ENCODE measurements at regions not wholly inside any gene's neighbourhood (a gene's known extent, or its start where the extent isn't known, plus 50 kb on each side); places are given as distances from the start of the nearest gene placed in this dataset.

DNA sequence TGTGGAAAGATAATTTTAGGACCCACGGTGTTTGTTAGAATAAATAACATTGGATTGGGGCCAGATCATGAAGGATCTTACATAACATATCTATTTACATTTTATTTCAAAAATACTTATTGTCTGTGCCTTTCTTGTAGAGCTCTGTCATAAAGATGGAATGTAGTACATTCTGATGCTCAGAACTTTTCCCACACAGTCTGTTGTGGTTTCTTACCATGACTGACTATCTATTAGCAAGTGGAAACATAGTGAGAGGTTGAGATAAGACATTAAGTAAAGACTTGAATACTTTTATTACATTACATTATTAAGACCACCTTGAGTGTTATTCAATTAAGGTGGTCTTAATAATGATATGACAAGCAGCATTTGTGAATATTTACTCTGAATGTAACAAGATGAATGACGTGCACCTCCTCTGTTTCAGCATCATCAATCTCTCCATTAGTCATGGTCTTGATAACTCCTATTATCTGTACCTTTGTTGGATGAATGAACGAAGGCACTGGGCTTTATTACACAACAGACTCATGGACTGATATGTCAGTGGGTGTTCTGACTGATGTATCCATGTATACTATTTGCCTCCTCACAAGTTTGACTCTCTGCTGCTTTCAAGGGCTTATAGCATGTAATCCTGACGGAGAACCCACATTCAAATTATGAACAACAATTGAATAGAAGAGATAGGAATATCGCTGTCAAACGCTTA lies 883.0 kb upstream of the FLRT2 start:
- ATAC-seq (ENCODE audit: low FRiP score in 2 of 2) (no peak), DNase-seq (no peak)
- no peaks in the 10 kb centered on the region for H3K9me3 ChIP-seq
- no peak overlapping the region for H3K4me3 ChIP-seq
- no peaks in the 10 kb centered on the region for H3K36me3 ChIP-seq
- H3K27me3 ChIP-seq, result no peaks in the 10 kb centered on the region
- no peaks in the 10 kb centered on the region for H3K4me1 ChIP-seq
- H3K27ac ChIP-seq, result no peak overlapping the region
- WGBS, 2 donors, result 69 to 79% methylated on average over 6 of the region's 6 CpGs
- TF ChIP-seq, protein P1, sequence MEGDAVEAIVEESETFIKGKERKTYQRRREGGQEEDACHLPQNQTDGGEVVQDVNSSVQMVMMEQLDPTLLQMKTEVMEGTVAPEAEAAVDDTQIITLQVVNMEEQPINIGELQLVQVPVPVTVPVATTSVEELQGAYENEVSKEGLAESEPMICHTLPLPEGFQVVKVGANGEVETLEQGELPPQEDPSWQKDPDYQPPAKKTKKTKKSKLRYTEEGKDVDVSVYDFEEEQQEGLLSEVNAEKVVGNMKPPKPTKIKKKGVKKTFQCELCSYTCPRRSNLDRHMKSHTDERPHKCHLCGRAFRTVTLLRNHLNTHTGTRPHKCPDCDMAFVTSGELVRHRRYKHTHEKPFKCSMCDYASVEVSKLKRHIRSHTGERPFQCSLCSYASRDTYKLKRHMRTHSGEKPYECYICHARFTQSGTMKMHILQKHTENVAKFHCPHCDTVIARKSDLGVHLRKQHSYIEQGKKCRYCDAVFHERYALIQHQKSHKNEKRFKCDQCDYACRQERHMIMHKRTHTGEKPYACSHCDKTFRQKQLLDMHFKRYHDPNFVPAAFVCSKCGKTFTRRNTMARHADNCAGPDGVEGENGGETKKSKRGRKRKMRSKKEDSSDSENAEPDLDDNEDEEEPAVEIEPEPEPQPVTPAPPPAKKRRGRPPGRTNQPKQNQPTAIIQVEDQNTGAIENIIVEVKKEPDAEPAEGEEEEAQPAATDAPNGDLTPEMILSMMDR (IDR thresholded peaks at IDR 0.05), result no peak
- no peak for TF ChIP-seq POLR2AphosphoS5 (IDR thresholded peaks at IDR 0.05)
- TF ChIP-seq POLR2A (IDR thresholded peaks at IDR 0.05), result no peak
- no peak for TF ChIP-seq EP300 (IDR thresholded peaks at IDR 0.05)

DNA sequence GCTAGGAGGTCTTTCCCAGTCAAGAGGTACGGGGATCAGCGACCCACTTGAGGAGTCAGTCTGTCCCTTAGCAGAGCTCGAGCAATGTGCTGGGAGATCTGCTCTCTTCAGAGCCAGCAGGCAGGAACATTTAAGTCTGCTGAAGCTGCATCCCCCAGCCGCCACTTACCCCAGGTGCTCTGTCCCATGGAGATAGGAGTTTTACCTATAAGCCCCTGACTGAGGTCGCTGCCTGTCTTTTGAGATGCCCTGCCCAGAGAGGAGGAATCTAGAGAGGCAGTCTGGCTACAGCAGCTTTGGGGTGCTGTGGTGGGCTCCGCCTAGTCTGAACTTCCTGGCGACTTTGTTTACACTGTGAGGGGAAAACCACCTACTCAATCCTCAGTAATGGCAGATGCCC lies 874.9 kb upstream of the FLRT2 start:
- Histone ChIP-seq H3K4me1 (no peaks in the 10 kb centered on the region), H3K4me3 (no peak overlapping the region), H3K27ac (no peak overlapping the region), H3K36me3 (no peaks in the 10 kb centered on the region), H3K9me3 (peaks cover 0 to 5% (median 0%) of the 10 kb centered on the region in 4 donors), H3K27me3 (no peaks in the 10 kb centered on the region)
- WGBS, 2 donors, result 93 to 96% methylated on average over 3 to 7 of the region's 7 CpGs
- no peak for TF ChIP-seq EP300 (IDR thresholded peaks at IDR 0.05)
- TF ChIP-seq POLR2AphosphoS5 (IDR thresholded peaks at IDR 0.05), result no peak
- TF ChIP-seq, protein P1 (IDR thresholded peaks at IDR 0.05), result no peak
- no peak for TF ChIP-seq POLR2A (IDR thresholded peaks at IDR 0.05)
- no peak for ATAC-seq (ENCODE audit: low FRiP score in 2 of 2)
- DNase-seq, result no peak

DNA sequence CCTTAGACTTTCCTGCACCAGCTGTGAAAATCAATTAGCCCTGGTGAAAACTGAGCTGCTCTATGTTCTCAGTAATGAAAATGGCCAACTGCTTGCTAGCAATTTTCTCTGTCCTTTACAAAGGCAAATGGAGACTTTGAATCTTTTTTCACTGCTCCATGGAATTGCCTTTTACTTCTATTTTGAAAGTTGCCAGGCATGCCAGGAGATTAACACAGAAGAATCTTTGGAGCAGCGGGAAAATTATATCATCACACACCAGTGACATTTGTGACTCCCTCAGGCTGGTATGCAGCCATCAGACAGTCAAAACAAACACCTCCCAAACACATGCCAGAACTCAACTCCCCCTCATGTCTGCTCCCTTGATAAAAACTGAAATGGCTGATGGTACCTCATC lies 872.0 kb upstream of the FLRT2 start:
- Histone ChIP-seq H3K9me3 (peaks cover 0 to under 1% (median 0%) of the 10 kb centered on the region in 4 donors), H3K36me3 (no peaks in the 10 kb centered on the region), H3K4me3 (no peak overlapping the region), H3K27me3 (no peaks in the 10 kb centered on the region), H3K27ac (no peak overlapping the region), H3K4me1 (no peaks in the 10 kb centered on the region)
- ATAC-seq (ENCODE audit: low FRiP score in 2 of 2) (no peak), DNase-seq (no peak)
- TF ChIP-seq, protein P1 (IDR thresholded peaks at IDR 0.05), result no peak
- TF ChIP-seq POLR2AphosphoS5 (IDR thresholded peaks at IDR 0.05), result no peak
- TF ChIP-seq EP300 (IDR thresholded peaks at IDR 0.05), result no peak
- no peak for TF ChIP-seq POLR2A (IDR thresholded peaks at IDR 0.05)
- WGBS, 2 donors, result 61 to 71% methylated on average over 1 of the region's 1 CpG

DNA sequence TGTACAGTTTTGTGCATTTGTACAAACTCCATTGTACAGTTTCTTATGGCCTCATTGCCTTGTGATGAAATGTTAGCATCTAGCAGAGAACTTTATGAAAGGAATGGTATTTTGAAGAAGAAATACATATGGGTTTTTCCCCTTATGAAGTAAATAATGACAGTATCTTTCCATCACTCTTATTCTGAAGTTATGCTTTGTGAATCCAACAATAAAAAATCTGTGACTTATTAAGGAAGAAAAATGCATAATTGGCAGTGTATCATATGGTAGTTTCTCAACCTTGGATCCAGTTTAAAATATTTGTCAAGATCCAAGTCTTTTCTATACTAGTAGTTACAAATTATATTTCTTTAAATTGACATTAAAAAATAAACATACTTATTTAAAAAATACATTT lies 859.1 kb upstream of the FLRT2 start:
- no peaks in the 10 kb centered on the region for H3K27me3 ChIP-seq
- H3K9me3 ChIP-seq, result no peaks in the 10 kb centered on the region
- no peaks in the 10 kb centered on the region for H3K36me3 ChIP-seq
- no peak overlapping the region for H3K27ac ChIP-seq
- DNase-seq (no peak), ATAC-seq (ENCODE audit: low FRiP score in 2 of 2) (no peak)
- TF ChIP-seq, protein P1 (IDR thresholded peaks at IDR 0.05), result no peak
- TF ChIP-seq POLR2A (IDR thresholded peaks at IDR 0.05) (no peak), POLR2AphosphoS5 (IDR thresholded peaks at IDR 0.05) (no peak), EP300 (IDR thresholded peaks at IDR 0.05) (no peak)
- H3K4me3 ChIP-seq, result no peak overlapping the region
- no peaks in the 10 kb centered on the region for H3K4me1 ChIP-seq

DNA sequence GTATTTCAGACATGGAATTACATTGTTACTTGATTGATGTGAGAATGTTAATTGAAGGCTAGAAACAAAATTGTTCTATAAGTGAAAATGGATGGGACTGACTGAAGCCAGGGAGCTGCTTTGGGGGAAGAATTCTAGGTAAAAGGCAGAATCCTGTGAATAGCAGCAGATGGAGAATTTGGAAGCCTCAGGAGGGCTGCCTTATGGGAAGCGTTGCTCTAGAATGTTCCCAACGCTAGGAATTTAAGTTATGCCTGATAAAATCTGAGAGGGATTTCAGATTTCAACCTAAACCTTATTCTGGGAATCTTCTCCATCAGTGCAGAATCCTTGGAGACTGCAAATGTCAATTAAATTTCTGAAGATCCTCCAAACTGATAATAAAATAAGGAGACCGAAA lies 858.2 kb upstream of the FLRT2 start:
- WGBS, 2 donors, result 56 to 80% methylated on average over 3 of the region's 3 CpGs
- TF ChIP-seq POLR2AphosphoS5 (IDR thresholded peaks at IDR 0.05), result no peak
- TF ChIP-seq EP300 (IDR thresholded peaks at IDR 0.05), result no peak
- TF ChIP-seq, protein P1 (IDR thresholded peaks at IDR 0.05), result no peak
- TF ChIP-seq POLR2A (IDR thresholded peaks at IDR 0.05), result no peak

More for the DNA sequence above, 858.2 kb upstream of the FLRT2 start:
- DNase-seq, result no peak
- H3K9me3 ChIP-seq, result no peaks in the 10 kb centered on the region
- no peak overlapping the region for H3K27ac ChIP-seq
- no peak overlapping the region for H3K4me3 ChIP-seq
- no peaks in the 10 kb centered on the region for H3K36me3 ChIP-seq
- no peaks in the 10 kb centered on the region for H3K27me3 ChIP-seq
- ATAC-seq (ENCODE audit: low FRiP score in 2 of 2), result no peak
- H3K4me1 ChIP-seq, result no peaks in the 10 kb centered on the region

Measured in upper lobe of left lung (tissue), 6 donors.